Activated CD8-positive, alpha-beta T cell treated with anti-CD3 and anti-CD28 coated beads for 36 hours (primary cell): ENCODE measurements at regions not wholly inside any gene's neighbourhood (a gene's known extent, or its start where the extent isn't known, plus 50 kb on each side); places are given as distances from the start of the nearest gene placed in this dataset.
"Not testable (repeated sequence)": the region's sequence is repeated elsewhere in the genome, so short reads cannot be mapped to it uniquely, and the experiment has no call there.

Experiments
- ATAC-seq: fragments of 200-7000 bp; cut with Tn5 transposase; one replicate; pipeline ENCODE4 v1.10.0; 2021; ENCODE audit warnings: mild to moderate bottlenecking, moderate library complexity
- CTCF ChIA-PET: fragments of 350-600 bp; sonication (Branson Sonifier 250); formaldehyde crosslinking; loops from one replicate; lab custom pipeline; 2021; ENCODE audit warnings: antibody characterized with exemption; lab: Charles Lee
- POLR2A ChIA-PET: fragments of 350-600 bp; sonication (Branson Sonifier 250); formaldehyde crosslinking; loops from one replicate; lab custom pipeline; 2021; ENCODE audit warnings: antibody characterized with exemption; lab: Charles Lee
- DNase-seq: peaks from one replicate; pipeline ENCODE4 v3.0.0-alpha.2; 2020
- H3K27ac Mint-ChIP-seq: one replicate; pipeline ENCODE4 v1.8.0; 2021; ENCODE audit warnings: mild to moderate bottlenecking, mixed read lengths
- H3K27me3 Mint-ChIP-seq: one replicate; pipeline ENCODE4 v1.8.0; 2021; ENCODE audit warnings: mixed read lengths
- H3K36me3 Mint-ChIP-seq: one replicate; pipeline ENCODE4 v1.8.0; 2021; ENCODE audit warnings: low read depth, mixed read lengths
- H3K4me1 Mint-ChIP-seq: one replicate; pipeline ENCODE4 v1.8.0; 2021; ENCODE audit warnings: low read depth, mixed read lengths
- H3K4me3 Mint-ChIP-seq: one replicate; pipeline ENCODE4 v1.8.0; 2021; ENCODE audit warnings: mild to moderate bottlenecking, moderate library complexity, mixed read lengths
- H3K9me3 Mint-ChIP-seq: one replicate; pipeline ENCODE4 v1.8.0; 2021; ENCODE audit warnings: mixed read lengths
- CTCF ChIP-seq: fragments of 200-600 bp; IDR thresholded peaks from one replicate; pipeline ENCODE4 v1.8.0; 2022; ENCODE audit warnings: antibody characterized with exemption, mild to moderate bottlenecking
- intact Hi-C: fragments of 100-400 bp; cut with micrococcal nuclease; formaldehyde crosslinking; loops from one replicate; pipeline ENCODE4 v1.10.0; 2022

DNA sequence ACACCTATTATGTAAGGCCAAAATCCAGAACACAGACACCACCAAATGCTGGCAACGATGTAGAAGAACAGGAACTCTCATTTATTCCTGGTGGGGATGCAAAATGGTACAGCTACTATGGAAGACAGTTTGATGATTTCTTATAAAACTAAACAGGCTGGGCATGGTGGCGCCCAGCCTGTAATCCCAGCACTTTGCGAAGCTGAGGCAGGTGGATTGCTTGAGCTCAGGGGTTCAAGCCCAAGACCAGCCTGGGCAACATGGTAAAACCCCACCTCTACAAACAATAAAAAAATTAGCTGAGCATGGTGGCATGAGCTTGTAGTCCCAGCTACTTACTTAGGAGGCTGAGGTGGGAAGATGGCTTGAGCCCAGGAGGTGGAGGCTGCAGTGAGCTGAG, 98.3 kb downstream of the TUBA3C start:
- peaks cover 1% of the 10 kb centered on the region for H3K27me3 Mint-ChIP-seq
- no peak overlapping the region for H3K27ac Mint-ChIP-seq
- H3K4me1 Mint-ChIP-seq, result no peaks in the 10 kb centered on the region
- peaks cover 7% of the 10 kb centered on the region for H3K9me3 Mint-ChIP-seq
- DNase-seq (no peak), ATAC-seq (no peak)
- ChIA-PET POLR2A (no interaction called here), CTCF (no interaction called here)
- intact Hi-C loops, result no loop called here
- TF ChIP-seq CTCF, result no peak
- no peaks in the 10 kb centered on the region for H3K36me3 Mint-ChIP-seq
- no peak overlapping the region for H3K4me3 Mint-ChIP-seq

GRCh38 chr13:19075418-19075817, 106.2 kb downstream of the TUBA3C start:
- intact Hi-C loops, result no loop called here
- Mint-ChIP-seq H3K27me3 (peaks cover 3% of the 10 kb centered on the region), H3K36me3 (no peaks in the 10 kb centered on the region), H3K9me3 (peaks cover 9% of the 10 kb centered on the region), H3K4me1 (no peaks in the 10 kb centered on the region), H3K27ac (no peak overlapping the region), H3K4me3 (no peak overlapping the region)
- no peak for DNase-seq
- no peak for ATAC-seq
- ChIA-PET CTCF (no interaction called here), POLR2A (no interaction called here)
- TF ChIP-seq CTCF, result no peak

- Mint-ChIP-seq H3K27ac (no peak overlapping the region), H3K4me1 (no peaks in the 10 kb centered on the region), H3K9me3 (peaks cover 8% of the 10 kb centered on the region), H3K27me3 (peaks cover 3% of the 10 kb centered on the region), H3K36me3 (no peaks in the 10 kb centered on the region), H3K4me3 (no peak overlapping the region)
- DNase-seq, result no peak
- no peak for TF ChIP-seq CTCF
- ATAC-seq, result no peak
- ChIA-PET POLR2A (no interaction called here), CTCF (no interaction called here)
- intact Hi-C loops, result no loop called here
Measured at GRCh38 chr13:19074519-19074918, 107.1 kb downstream of the TUBA3C start.

GRCh38 chr13:19074106-19074505, 107.5 kb downstream of the TUBA3C start:
- H3K4me3 Mint-ChIP-seq, DNase-seq, intact Hi-C loops, H3K36me3 Mint-ChIP-seq, H3K9me3 Mint-ChIP-seq, ATAC-seq, CTCF ChIA-PET, POLR2A ChIA-PET, H3K27ac Mint-ChIP-seq, H3K27me3 Mint-ChIP-seq, H3K4me1 Mint-ChIP-seq: not testable (repeated sequence)

DNA sequence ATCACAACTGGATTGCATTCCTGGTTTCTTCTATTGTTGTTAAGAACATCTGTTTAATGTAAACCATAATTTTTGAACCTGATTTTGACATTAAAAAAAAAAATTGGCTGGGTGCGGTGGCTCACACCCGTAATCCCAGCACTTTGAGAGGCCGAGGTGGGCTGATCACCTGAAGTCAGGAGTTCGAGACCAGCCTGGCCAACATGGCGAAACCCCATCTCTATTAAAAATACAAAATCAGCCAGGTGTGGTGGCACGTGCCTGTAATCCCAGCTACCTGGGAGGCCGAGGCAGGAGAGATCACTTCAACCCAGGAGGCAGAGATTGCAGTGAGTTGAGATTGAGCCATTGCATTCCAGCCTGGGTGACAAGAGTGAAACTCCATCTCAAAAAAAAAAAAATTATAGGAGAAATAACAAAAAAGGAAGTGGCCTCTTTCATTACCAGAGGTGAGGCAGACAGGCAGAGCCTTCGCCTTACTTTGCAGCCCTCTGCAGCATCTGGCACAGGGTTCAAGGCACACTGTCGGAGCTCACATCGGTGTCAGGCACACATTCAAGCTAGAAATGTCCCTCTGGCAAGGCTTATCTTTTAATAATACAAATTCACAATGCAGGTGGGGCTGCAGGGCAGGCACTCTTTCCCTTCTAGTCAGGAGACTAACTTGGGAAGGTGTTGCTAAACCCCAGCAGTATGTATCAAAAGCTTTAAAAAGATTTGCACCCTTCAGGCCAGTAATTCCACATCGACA, 108.5 kb downstream of the TUBA3C start:
- H3K4me1 Mint-ChIP-seq, H3K4me3 Mint-ChIP-seq, H3K9me3 Mint-ChIP-seq, POLR2A ChIA-PET, H3K27me3 Mint-ChIP-seq, CTCF ChIA-PET, DNase-seq, H3K27ac Mint-ChIP-seq, ATAC-seq, H3K36me3 Mint-ChIP-seq, intact Hi-C loops: not testable (repeated sequence)

DNA sequence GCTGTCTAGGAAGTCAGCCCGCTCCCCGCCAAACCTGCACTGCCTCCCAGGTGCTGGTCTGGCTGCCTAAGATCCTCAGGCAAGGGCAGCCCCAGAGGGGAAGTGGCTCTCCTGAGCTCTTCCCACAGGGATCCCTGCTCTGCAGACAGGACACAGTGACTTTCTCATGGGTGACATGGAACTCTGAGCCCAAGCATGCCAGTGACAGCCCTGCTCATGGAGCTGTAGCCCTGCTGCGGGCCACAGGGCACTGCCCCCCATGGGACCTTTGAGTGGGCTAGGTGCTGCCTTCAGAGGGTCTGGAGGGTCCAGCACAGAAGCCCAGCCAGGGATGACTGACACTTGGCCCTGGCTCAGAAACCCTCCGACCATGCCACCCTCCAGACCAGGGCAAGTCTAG, 109.1 kb downstream of the TUBA3C start:
- intact Hi-C loops, result no loop called here
- H3K4me3 Mint-ChIP-seq, result no peak overlapping the region
- no peak for TF ChIP-seq CTCF
- ChIA-PET CTCF (no interaction called here), POLR2A (no interaction called here)
- H3K27me3 Mint-ChIP-seq, result peaks cover 2% of the 10 kb centered on the region
- DNase-seq, result no peak
- no peaks in the 10 kb centered on the region for H3K4me1 Mint-ChIP-seq
- peaks cover 3% of the 10 kb centered on the region for H3K9me3 Mint-ChIP-seq
- no peak for ATAC-seq
- no peaks in the 10 kb centered on the region for H3K36me3 Mint-ChIP-seq
- no peak overlapping the region for H3K27ac Mint-ChIP-seq
